ENCODE measurements at regions not wholly inside any gene's neighbourhood (a gene's known extent, or its start where the extent isn't known, plus 50 kb on each side); places are given as distances from the start of the nearest gene placed in this dataset.

GRCh38 chrX:13266641-13267345 is 53.1 kb downstream of the ATXN3L start:
- peaks cover 3% of the 10 kb centered on the region for H3K4me1 Mint-ChIP-seq
- DNase-seq (no peak), ATAC-seq (ENCODE audit: low read depth) (no peak)
- no peaks in the 10 kb centered on the region for H3K27me3 Mint-ChIP-seq
- no peak overlapping the region for H3K27ac Mint-ChIP-seq
- H3K9me3 Mint-ChIP-seq, result no peaks in the 10 kb centered on the region
- POLR2A ChIA-PET, result no interaction called here
- H3K36me3 Mint-ChIP-seq, result no peaks in the 10 kb centered on the region
- no peak overlapping the region for H3K4me3 Mint-ChIP-seq

- Mint-ChIP-seq H3K27me3 (no peaks in the 10 kb centered on the region), H3K4me1 (peaks cover 3% of the 10 kb centered on the region), H3K36me3 (no peaks in the 10 kb centered on the region), H3K4me3 (no peak overlapping the region), H3K9me3 (no peaks in the 10 kb centered on the region), H3K27ac (no peak overlapping the region)
- no peak for ATAC-seq (ENCODE audit: low read depth)
- POLR2A ChIA-PET, result no interaction called here
- no peak for DNase-seq
Measured at GRCh38 chrX:13265549-13266132, 54.2 kb downstream of the ATXN3L start.

- H3K4me3 Mint-ChIP-seq, result no peak overlapping the region
- H3K27ac Mint-ChIP-seq, result no peak overlapping the region
- POLR2A ChIA-PET, result no interaction called here
- peaks cover 2% of the 10 kb centered on the region for H3K9me3 Mint-ChIP-seq
- ATAC-seq (ENCODE audit: low read depth) (no peak), DNase-seq (no peak)
- H3K4me1 Mint-ChIP-seq, result peaks cover 3% of the 10 kb centered on the region
- H3K36me3 Mint-ChIP-seq, result no peaks in the 10 kb centered on the region
- no peaks in the 10 kb centered on the region for H3K27me3 Mint-ChIP-seq
Measured at GRCh38 chrX:13265111-13265510, 54.7 kb downstream of the ATXN3L start.

- DNase-seq (no peak), ATAC-seq (ENCODE audit: low read depth) (no peak)
- Mint-ChIP-seq H3K36me3 (no peaks in the 10 kb centered on the region), H3K9me3 (peaks cover 2% of the 10 kb centered on the region), H3K4me1 (peaks cover 3% of the 10 kb centered on the region), H3K4me3 (no peak overlapping the region), H3K27ac (no peak overlapping the region), H3K27me3 (no peaks in the 10 kb centered on the region)
- POLR2A ChIA-PET, result no interaction called here
Measured at GRCh38 chrX:13263560-13264251, 56.1 kb downstream of the ATXN3L start.

- Mint-ChIP-seq H3K4me3 (no peak overlapping the region), H3K27ac (no peak overlapping the region), H3K27me3 (no peaks in the 10 kb centered on the region), H3K9me3 (peaks cover 2% of the 10 kb centered on the region), H3K36me3 (no peaks in the 10 kb centered on the region), H3K4me1 (peaks cover 9% of the 10 kb centered on the region)
- no peak for DNase-seq
- no peak for ATAC-seq (ENCODE audit: low read depth)
- POLR2A ChIA-PET, result no interaction called here
Measured at GRCh38 chrX:13261348-13261747, 58.5 kb downstream of the ATXN3L start.

- Mint-ChIP-seq H3K4me3 (no peak overlapping the region), H3K36me3 (peaks cover 3% of the 10 kb centered on the region), H3K27ac (no peak overlapping the region), H3K4me1 (peaks cover 14% of the 10 kb centered on the region), H3K27me3 (no peaks in the 10 kb centered on the region), H3K9me3 (peaks cover 2% of the 10 kb centered on the region)
- no peak for DNase-seq
- no peak for ATAC-seq (ENCODE audit: low read depth)
- POLR2A ChIA-PET, result no interaction called here
Measured at GRCh38 chrX:13260598-13260997, 59.3 kb downstream of the ATXN3L start.

GRCh38 chrX:13258725-13259124 is 61.1 kb downstream of the ATXN3L start:
- H3K9me3 Mint-ChIP-seq, result peaks cover 2% of the 10 kb centered on the region
- H3K27ac Mint-ChIP-seq, result no peak overlapping the region
- no peak for ATAC-seq (ENCODE audit: low read depth)
- no peaks in the 10 kb centered on the region for H3K27me3 Mint-ChIP-seq
- no peak for DNase-seq
- H3K4me3 Mint-ChIP-seq, result no peak overlapping the region
- POLR2A ChIA-PET, result no interaction called here
- peaks cover 22% of the 10 kb centered on the region for H3K4me1 Mint-ChIP-seq
- H3K36me3 Mint-ChIP-seq, result peaks cover 3% of the 10 kb centered on the region

- H3K27ac Mint-ChIP-seq, result no peak overlapping the region
- H3K27me3 Mint-ChIP-seq, result no peaks in the 10 kb centered on the region
- no peak overlapping the region for H3K4me3 Mint-ChIP-seq
- peaks cover 3% of the 10 kb centered on the region for H3K9me3 Mint-ChIP-seq
- H3K36me3 Mint-ChIP-seq, result peaks cover 6% of the 10 kb centered on the region
- peaks cover 25% of the 10 kb centered on the region for H3K4me1 Mint-ChIP-seq
- DNase-seq, result no peak
- ATAC-seq (ENCODE audit: low read depth), result no peak
- POLR2A ChIA-PET, result no interaction called here
Measured at GRCh38 chrX:13258052-13258444, 61.8 kb downstream of the ATXN3L start.

- ATAC-seq (ENCODE audit: low read depth) (no peak), DNase-seq (no peak)
- Mint-ChIP-seq H3K36me3 (peaks cover 6% of the 10 kb centered on the region), H3K27me3 (no peaks in the 10 kb centered on the region), H3K4me3 (no peak overlapping the region), H3K27ac (no peak overlapping the region), H3K4me1 (peaks cover 25% of the 10 kb centered on the region), H3K9me3 (peaks cover 3% of the 10 kb centered on the region)
- POLR2A ChIA-PET, result no interaction called here
Measured at GRCh38 chrX:13257223-13258051, 62.4 kb downstream of the ATXN3L start.

GRCh38 chrX:13256603-13257002 is 63.2 kb downstream of the ATXN3L start:
- Mint-ChIP-seq H3K27ac (no peak overlapping the region), H3K36me3 (peaks cover 6% of the 10 kb centered on the region), H3K4me1 (peaks cover 25% of the 10 kb centered on the region), H3K4me3 (no peak overlapping the region), H3K9me3 (peaks cover 3% of the 10 kb centered on the region), H3K27me3 (no peaks in the 10 kb centered on the region)
- ATAC-seq (ENCODE audit: low read depth) (no peak), DNase-seq (no peak)
- POLR2A ChIA-PET, result no interaction called here

- Mint-ChIP-seq H3K27me3 (no peaks in the 10 kb centered on the region), H3K4me3 (no peak overlapping the region), H3K4me1 (peaks cover 25% of the 10 kb centered on the region), H3K36me3 (peaks cover 6% of the 10 kb centered on the region), H3K9me3 (peaks cover 2% of the 10 kb centered on the region), H3K27ac (no peak overlapping the region)
- no peak for DNase-seq
- peak; percentile 30 for ATAC-seq (ENCODE audit: low read depth)
- POLR2A ChIA-PET, result interaction anchor here (1.1 kb wide), 1 partner anchor 233 kb away, joined by 3 read pairs; no protein-coding TSS in a partner anchor
Measured at GRCh38 chrX:13254870-13255269, 65.0 kb downstream of the ATXN3L start.

- POLR2A ChIA-PET, result interaction anchor here (1.1 kb wide), 1 partner anchor 234 kb away, joined by 3 read pairs; no protein-coding TSS in a partner anchor
- DNase-seq, result no peak
- no peak overlapping the region for H3K4me3 Mint-ChIP-seq
Measured at GRCh38 chrX:13254076-13254785, 65.6 kb downstream of the ATXN3L start.

GRCh38 chrX:13253223-13253622 is 66.6 kb downstream of the ATXN3L start:
- H3K36me3 Mint-ChIP-seq, result peaks cover 6% of the 10 kb centered on the region
- H3K4me3 Mint-ChIP-seq, result no peak overlapping the region
- H3K27ac Mint-ChIP-seq, result no peak overlapping the region
- peaks cover 2% of the 10 kb centered on the region for H3K9me3 Mint-ChIP-seq
- DNase-seq, result no peak
- peaks cover 25% of the 10 kb centered on the region for H3K4me1 Mint-ChIP-seq
- POLR2A ChIA-PET, result no interaction called here
- H3K27me3 Mint-ChIP-seq, result no peaks in the 10 kb centered on the region
- no peak for ATAC-seq (ENCODE audit: low read depth)

More at GRCh38 chrX:13254076-13254785, 65.6 kb downstream of the ATXN3L start:
- H3K27ac Mint-ChIP-seq, result no peak overlapping the region
- peak; percentile 39 for ATAC-seq (ENCODE audit: low read depth)
- no peaks in the 10 kb centered on the region for H3K27me3 Mint-ChIP-seq
- peaks cover 25% of the 10 kb centered on the region for H3K4me1 Mint-ChIP-seq
- H3K36me3 Mint-ChIP-seq, result peaks cover 6% of the 10 kb centered on the region
- H3K9me3 Mint-ChIP-seq, result peaks cover 2% of the 10 kb centered on the region
